ENCODE measurements at regions not wholly inside any gene's neighbourhood (a gene's known extent, or its start where the extent isn't known, plus 50 kb on each side); places are given as distances from the start of the nearest gene placed in this dataset.

- Mint-ChIP-seq H3K4me3 (no peak overlapping the region), H3K36me3 (ENCODE audit: low read depth) (no peaks in the 10 kb centered on the region), H3K27me3 (no peaks in the 10 kb centered on the region), H3K27ac (no peak overlapping the region), H3K9me3 (no peaks in the 10 kb centered on the region), H3K4me1 (no peaks in the 10 kb centered on the region)
- ChIA-PET POLR2A (no interaction called here), CTCF (no interaction called here)
- no peak for DNase-seq
Observed at GRCh38 chr11:15300341-15300740, 185.6 kb downstream of the INSC start.

- no peaks in the 10 kb centered on the region for H3K36me3 Mint-ChIP-seq (ENCODE audit: low read depth)
- DNase-seq = no peak
- CTCF ChIA-PET = no interaction called here
- no peak overlapping the region for H3K4me3 Mint-ChIP-seq
- H3K9me3 Mint-ChIP-seq = no peaks in the 10 kb centered on the region
- no peak overlapping the region for H3K27ac Mint-ChIP-seq
- POLR2A ChIA-PET = no interaction called here
- H3K4me1 Mint-ChIP-seq = no peaks in the 10 kb centered on the region
- no peaks in the 10 kb centered on the region for H3K27me3 Mint-ChIP-seq
Observed at GRCh38 chr11:15307619-15308024, 192.9 kb downstream of the INSC start.

- Mint-ChIP-seq H3K9me3 (no peaks in the 10 kb centered on the region), H3K4me3 (no peak overlapping the region), H3K27me3 (no peaks in the 10 kb centered on the region), H3K4me1 (no peaks in the 10 kb centered on the region), H3K27ac (no peak overlapping the region), H3K36me3 (ENCODE audit: low read depth) (no peaks in the 10 kb centered on the region)
- POLR2A ChIA-PET = no interaction called here
- CTCF ChIA-PET = no interaction called here
- DNase-seq = no peak
Observed at GRCh38 chr11:15308840-15309239, 194.1 kb downstream of the INSC start.

GRCh38 chr11:15309296-15309695 is 194.6 kb downstream of the INSC start:
- Mint-ChIP-seq H3K27me3 (no peaks in the 10 kb centered on the region), H3K4me3 (no peak overlapping the region), H3K36me3 (ENCODE audit: low read depth) (no peaks in the 10 kb centered on the region), H3K27ac (no peak overlapping the region), H3K4me1 (no peaks in the 10 kb centered on the region), H3K9me3 (no peaks in the 10 kb centered on the region)
- CTCF ChIA-PET = no interaction called here
- POLR2A ChIA-PET = no interaction called here
- DNase-seq = no peak

GRCh38 chr11:15313862-15314261 is 199.1 kb downstream of the INSC start:
- Mint-ChIP-seq H3K36me3 (ENCODE audit: low read depth) (no peaks in the 10 kb centered on the region), H3K4me3 (no peak overlapping the region), H3K27ac (no peak overlapping the region), H3K27me3 (no peaks in the 10 kb centered on the region), H3K9me3 (no peaks in the 10 kb centered on the region), H3K4me1 (no peaks in the 10 kb centered on the region)
- POLR2A ChIA-PET = no interaction called here
- DNase-seq = no peak
- CTCF ChIA-PET = no interaction called here

- no peak overlapping the region for H3K27ac Mint-ChIP-seq
- H3K4me3 Mint-ChIP-seq = no peak overlapping the region
- POLR2A ChIA-PET = no interaction called here
- no peaks in the 10 kb centered on the region for H3K4me1 Mint-ChIP-seq
- H3K9me3 Mint-ChIP-seq = no peaks in the 10 kb centered on the region
- H3K36me3 Mint-ChIP-seq (ENCODE audit: low read depth) = no peaks in the 10 kb centered on the region
- H3K27me3 Mint-ChIP-seq = no peaks in the 10 kb centered on the region
- DNase-seq = no peak
- CTCF ChIA-PET = no interaction called here
Observed at GRCh38 chr11:15318814-15319213, 204.1 kb downstream of the INSC start.

GRCh38 chr11:15326520-15326919 is 211.8 kb downstream of the INSC start:
- no peak overlapping the region for H3K27ac Mint-ChIP-seq
- CTCF ChIA-PET = no interaction called here
- POLR2A ChIA-PET = no interaction called here
- no peaks in the 10 kb centered on the region for H3K36me3 Mint-ChIP-seq (ENCODE audit: low read depth)
- H3K9me3 Mint-ChIP-seq = no peaks in the 10 kb centered on the region
- no peak for DNase-seq
- H3K4me1 Mint-ChIP-seq = no peaks in the 10 kb centered on the region
- H3K4me3 Mint-ChIP-seq = no peak overlapping the region
- no peaks in the 10 kb centered on the region for H3K27me3 Mint-ChIP-seq

GRCh38 chr11:15327786-15328231 is 213.1 kb downstream of the INSC start:
- no peaks in the 10 kb centered on the region for H3K4me1 Mint-ChIP-seq
- no peaks in the 10 kb centered on the region for H3K36me3 Mint-ChIP-seq (ENCODE audit: low read depth)
- ChIA-PET CTCF (no interaction called here), POLR2A (no interaction called here)
- no peak for DNase-seq
- no peak overlapping the region for H3K27ac Mint-ChIP-seq
- no peaks in the 10 kb centered on the region for H3K9me3 Mint-ChIP-seq
- no peak overlapping the region for H3K4me3 Mint-ChIP-seq
- H3K27me3 Mint-ChIP-seq = no peaks in the 10 kb centered on the region

- ChIA-PET POLR2A (no interaction called here), CTCF (no interaction called here)
- no peaks in the 10 kb centered on the region for H3K36me3 Mint-ChIP-seq (ENCODE audit: low read depth)
- H3K4me3 Mint-ChIP-seq = no peak overlapping the region
- no peak for DNase-seq
- peaks cover 3% of the 10 kb centered on the region for H3K27me3 Mint-ChIP-seq
- no peaks in the 10 kb centered on the region for H3K9me3 Mint-ChIP-seq
- no peaks in the 10 kb centered on the region for H3K4me1 Mint-ChIP-seq
- no peak overlapping the region for H3K27ac Mint-ChIP-seq
Observed at GRCh38 chr11:15333407-15333806, 218.7 kb downstream of the INSC start.

- H3K27me3 Mint-ChIP-seq = peaks cover 3% of the 10 kb centered on the region
- H3K4me3 Mint-ChIP-seq = no peak overlapping the region
- POLR2A ChIA-PET = no interaction called here
- H3K36me3 Mint-ChIP-seq (ENCODE audit: low read depth) = no peaks in the 10 kb centered on the region
- CTCF ChIA-PET = no interaction called here
- no peaks in the 10 kb centered on the region for H3K9me3 Mint-ChIP-seq
- H3K4me1 Mint-ChIP-seq = no peaks in the 10 kb centered on the region
- DNase-seq = no peak
- H3K27ac Mint-ChIP-seq = no peak overlapping the region
Observed at GRCh38 chr11:15334766-15335165, 220.0 kb downstream of the INSC start.

- no peak for DNase-seq
- Mint-ChIP-seq H3K4me3 (no peak overlapping the region), H3K4me1 (no peaks in the 10 kb centered on the region), H3K9me3 (no peaks in the 10 kb centered on the region), H3K36me3 (ENCODE audit: low read depth) (no peaks in the 10 kb centered on the region), H3K27ac (no peak overlapping the region), H3K27me3 (peaks cover 3% of the 10 kb centered on the region)
- ChIA-PET CTCF (no interaction called here), POLR2A (no interaction called here)
Observed at GRCh38 chr11:15336021-15336420, 221.3 kb downstream of the INSC start.

GRCh38 chr11:15339302-15339701 is 224.6 kb downstream of the INSC start:
- ChIA-PET POLR2A (no interaction called here), CTCF (no interaction called here)
- no peak overlapping the region for H3K4me3 Mint-ChIP-seq
- no peaks in the 10 kb centered on the region for H3K4me1 Mint-ChIP-seq
- no peak for DNase-seq
- H3K27me3 Mint-ChIP-seq = peaks cover 3% of the 10 kb centered on the region
- H3K36me3 Mint-ChIP-seq (ENCODE audit: low read depth) = no peaks in the 10 kb centered on the region
- H3K9me3 Mint-ChIP-seq = no peaks in the 10 kb centered on the region
- H3K27ac Mint-ChIP-seq = no peak overlapping the region

- DNase-seq = no peak
- Mint-ChIP-seq H3K27ac (no peak overlapping the region), H3K4me3 (no peak overlapping the region), H3K4me1 (no peaks in the 10 kb centered on the region), H3K9me3 (no peaks in the 10 kb centered on the region), H3K27me3 (peaks cover 6% of the 10 kb centered on the region), H3K36me3 (ENCODE audit: low read depth) (no peaks in the 10 kb centered on the region)
- ChIA-PET CTCF (no interaction called here), POLR2A (no interaction called here)
Observed at GRCh38 chr11:15341587-15341986, 226.9 kb downstream of the INSC start.

- Mint-ChIP-seq H3K4me3 (no peak overlapping the region), H3K27me3 (peaks cover 4% of the 10 kb centered on the region), H3K9me3 (no peaks in the 10 kb centered on the region), H3K27ac (no peak overlapping the region), H3K36me3 (ENCODE audit: low read depth) (no peaks in the 10 kb centered on the region), H3K4me1 (no peaks in the 10 kb centered on the region)
- POLR2A ChIA-PET = no interaction called here
- no peak for DNase-seq
- CTCF ChIA-PET = no interaction called here
Observed at GRCh38 chr11:15342163-15342562, 227.4 kb downstream of the INSC start.

GRCh38 chr11:15346907-15347306 is 232.2 kb downstream of the INSC start:
- Mint-ChIP-seq H3K27me3 (peaks cover 2% of the 10 kb centered on the region), H3K36me3 (ENCODE audit: low read depth) (no peaks in the 10 kb centered on the region), H3K9me3 (no peaks in the 10 kb centered on the region), H3K4me3 (no peak overlapping the region), H3K4me1 (no peaks in the 10 kb centered on the region), H3K27ac (no peak overlapping the region)
- DNase-seq = no peak
- ChIA-PET POLR2A (no interaction called here), CTCF (no interaction called here)

All from activated CD4-positive, alpha-beta memory T cell treated with anti-CD3 and anti-CD28 coated beads, Interleukin-2, amount 10 ng/mL, durations not matched to agents 7 days and 5 days (primary cell).